ENCODE measurements at regions not wholly inside any gene's neighbourhood (a gene's known extent, or its start where the extent isn't known, plus 50 kb on each side); places are given as distances from the start of the nearest gene placed in this dataset.

DNA sequence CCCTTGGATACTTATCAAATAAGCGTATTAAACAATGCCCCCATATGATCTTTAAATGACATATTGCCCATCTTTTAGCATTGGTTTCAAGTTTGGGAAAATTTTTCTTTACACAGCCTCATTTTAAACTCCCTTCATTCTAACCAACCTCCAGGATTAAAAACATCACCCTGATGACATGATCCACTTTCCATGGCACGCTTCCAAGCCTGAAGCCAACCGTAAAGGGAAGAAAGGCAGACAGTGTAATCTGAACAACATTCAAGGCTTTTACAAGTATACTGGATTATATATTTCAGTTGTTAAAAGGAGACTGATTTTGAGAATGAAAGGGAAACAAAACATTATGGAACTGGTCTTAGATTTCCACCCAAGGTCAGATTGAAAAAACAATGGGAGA, 1721.9 kb downstream of the OLFM4 start:
- TF ChIP-seq, protein P1, sequence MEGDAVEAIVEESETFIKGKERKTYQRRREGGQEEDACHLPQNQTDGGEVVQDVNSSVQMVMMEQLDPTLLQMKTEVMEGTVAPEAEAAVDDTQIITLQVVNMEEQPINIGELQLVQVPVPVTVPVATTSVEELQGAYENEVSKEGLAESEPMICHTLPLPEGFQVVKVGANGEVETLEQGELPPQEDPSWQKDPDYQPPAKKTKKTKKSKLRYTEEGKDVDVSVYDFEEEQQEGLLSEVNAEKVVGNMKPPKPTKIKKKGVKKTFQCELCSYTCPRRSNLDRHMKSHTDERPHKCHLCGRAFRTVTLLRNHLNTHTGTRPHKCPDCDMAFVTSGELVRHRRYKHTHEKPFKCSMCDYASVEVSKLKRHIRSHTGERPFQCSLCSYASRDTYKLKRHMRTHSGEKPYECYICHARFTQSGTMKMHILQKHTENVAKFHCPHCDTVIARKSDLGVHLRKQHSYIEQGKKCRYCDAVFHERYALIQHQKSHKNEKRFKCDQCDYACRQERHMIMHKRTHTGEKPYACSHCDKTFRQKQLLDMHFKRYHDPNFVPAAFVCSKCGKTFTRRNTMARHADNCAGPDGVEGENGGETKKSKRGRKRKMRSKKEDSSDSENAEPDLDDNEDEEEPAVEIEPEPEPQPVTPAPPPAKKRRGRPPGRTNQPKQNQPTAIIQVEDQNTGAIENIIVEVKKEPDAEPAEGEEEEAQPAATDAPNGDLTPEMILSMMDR (IDR thresholded peaks at IDR 0.05; ENCODE audit: low read depth, low read length, missing control alignments) = no peak
- no peak overlapping the region for H3K4me3 ChIP-seq (ENCODE audit: low read depth, low read length)
- DNase-seq (ENCODE audit: low read depth) = no peak
- in situ Hi-C loops (cut with HindIII; ENCODE audit: low sequenced_read_pairs) = no loop called here

- in situ Hi-C loops (cut with HindIII; ENCODE audit: low sequenced_read_pairs) = no loop called here
These were observed 1730.2 kb downstream of the OLFM4 start for GRCh38 chr13:54758795-54759194.

GRCh38 chr13:54768214-54768613, 1739.6 kb downstream of the OLFM4 start:
- TF ChIP-seq, protein P1 (IDR thresholded peaks at IDR 0.05; ENCODE audit: low read depth, low read length, missing control alignments) = no peak
- in situ Hi-C loops (cut with HindIII; ENCODE audit: low sequenced_read_pairs) = no loop called here

More at GRCh38 chr13:54758795-54759194, 1730.2 kb downstream of the OLFM4 start:
- DNase-seq (ENCODE audit: low read depth) = no peak
- TF ChIP-seq, protein P1 (IDR thresholded peaks at IDR 0.05; ENCODE audit: low read depth, low read length, missing control alignments) = no peak
- no peak overlapping the region for H3K4me3 ChIP-seq (ENCODE audit: low read depth, low read length)

GRCh38 chr13:54775501-54776191, 1747.0 kb downstream of the OLFM4 start:
- no peak for DNase-seq (ENCODE audit: low read depth)

More at GRCh38 chr13:54768214-54768613, 1739.6 kb downstream of the OLFM4 start:
- no peak overlapping the region for H3K4me3 ChIP-seq (ENCODE audit: low read depth, low read length)
- no peak for DNase-seq (ENCODE audit: low read depth)

GRCh38 chr13:54787754-54788153, 1759.1 kb downstream of the OLFM4 start:
- H3K4me3 ChIP-seq (ENCODE audit: low read depth, low read length) = no peak overlapping the region
- in situ Hi-C loops (cut with HindIII; ENCODE audit: low sequenced_read_pairs) = no loop called here
- TF ChIP-seq, protein P1 (IDR thresholded peaks at IDR 0.05; ENCODE audit: low read depth, low read length, missing control alignments) = no peak
- DNase-seq (ENCODE audit: low read depth) = no peak

More at GRCh38 chr13:54775501-54776191, 1747.0 kb downstream of the OLFM4 start:
- TF ChIP-seq, protein P1 (IDR thresholded peaks at IDR 0.05; ENCODE audit: low read depth, low read length, missing control alignments) = no peak
- H3K4me3 ChIP-seq (ENCODE audit: low read depth, low read length) = no peak overlapping the region
- in situ Hi-C loops (cut with HindIII; ENCODE audit: low sequenced_read_pairs) = no loop called here

DNA sequence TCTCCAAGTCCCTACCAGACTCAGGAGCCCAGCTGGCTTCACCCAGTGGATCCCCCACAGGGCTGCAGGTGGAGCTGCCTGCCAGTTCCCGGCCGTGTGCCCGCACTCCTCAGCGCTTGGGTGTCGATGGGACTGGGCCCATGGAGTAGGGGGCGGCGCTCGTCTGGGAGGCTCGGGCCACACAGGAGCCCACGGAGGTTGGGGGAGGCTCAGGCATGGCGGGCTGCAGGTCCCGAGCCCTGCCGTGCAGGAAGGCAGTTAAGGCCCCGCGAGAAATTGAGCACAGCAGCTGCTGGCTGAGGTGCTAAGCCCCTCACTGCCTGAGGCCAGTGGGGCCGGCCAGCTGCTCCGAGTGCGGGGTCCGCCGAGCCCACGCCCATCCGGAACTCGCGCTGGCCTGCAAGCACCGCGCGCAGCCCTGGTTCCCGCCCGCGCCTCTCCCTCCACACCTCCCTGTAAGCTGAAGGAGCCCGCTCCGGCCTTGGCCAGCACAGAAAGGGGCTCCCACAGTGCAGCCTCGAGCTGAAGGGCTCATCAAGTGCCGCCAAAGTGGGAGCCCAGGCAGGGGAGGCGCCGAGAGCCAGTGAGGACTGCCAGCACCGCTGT, 1771.1 kb downstream of the OLFM4 start:
- in situ Hi-C loops (cut with HindIII; ENCODE audit: low sequenced_read_pairs) = no loop called here

More for the DNA sequence above, 1771.1 kb downstream of the OLFM4 start:
- TF ChIP-seq, protein P1 (IDR thresholded peaks at IDR 0.05; ENCODE audit: low read depth, low read length, missing control alignments) = no peak
- no peak overlapping the region for H3K4me3 ChIP-seq (ENCODE audit: low read depth, low read length)
- DNase-seq (ENCODE audit: low read depth) = no peak
